ENCODE measurements at regions not wholly inside any gene's neighbourhood (a gene's known extent, or its start where the extent isn't known, plus 50 kb on each side); places are given as distances from the start of the nearest gene placed in this dataset.

DNA sequence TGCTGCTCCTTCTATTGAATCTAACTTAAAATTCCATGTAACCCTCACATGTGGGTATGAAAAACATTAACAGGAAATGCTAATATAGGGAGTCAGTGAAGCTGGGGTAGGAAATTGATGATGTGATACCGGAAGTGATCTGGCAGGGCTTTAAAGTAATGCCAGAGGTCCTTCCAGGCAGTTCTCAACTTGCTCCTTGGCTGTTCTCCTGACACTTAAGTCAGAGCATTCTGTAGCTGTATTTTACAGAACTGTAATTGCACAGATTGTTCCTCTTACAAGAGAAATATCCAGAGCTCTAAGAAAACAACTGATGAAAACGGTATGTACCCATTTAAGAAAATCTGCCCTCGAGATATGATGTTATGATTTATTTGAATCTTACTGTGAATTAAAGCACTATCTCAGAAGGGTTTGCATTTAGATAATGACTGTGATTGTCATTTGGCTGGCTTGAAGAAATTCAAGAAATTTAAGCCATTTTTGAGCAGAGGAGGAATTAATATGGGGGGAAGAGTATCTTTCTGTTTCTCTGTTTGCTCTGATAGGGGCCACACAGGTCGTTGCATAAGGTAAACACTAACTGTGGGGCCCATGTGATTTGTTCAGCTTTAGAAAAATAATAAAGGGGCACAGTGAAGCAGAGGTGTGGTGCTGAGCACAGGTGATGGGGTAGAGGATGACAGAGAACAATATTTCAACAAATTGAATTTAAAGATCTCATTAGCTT, 88.4 kb downstream of the BBS10 start:
- DNase-seq = no peak

GRCh38 chr12:76259106-76259505, 89.1 kb downstream of the BBS10 start:
- DNase-seq = no peak

- DNase-seq = no peak
Measured at GRCh38 chr12:76256904-76257303, 91.3 kb downstream of the BBS10 start.

DNA sequence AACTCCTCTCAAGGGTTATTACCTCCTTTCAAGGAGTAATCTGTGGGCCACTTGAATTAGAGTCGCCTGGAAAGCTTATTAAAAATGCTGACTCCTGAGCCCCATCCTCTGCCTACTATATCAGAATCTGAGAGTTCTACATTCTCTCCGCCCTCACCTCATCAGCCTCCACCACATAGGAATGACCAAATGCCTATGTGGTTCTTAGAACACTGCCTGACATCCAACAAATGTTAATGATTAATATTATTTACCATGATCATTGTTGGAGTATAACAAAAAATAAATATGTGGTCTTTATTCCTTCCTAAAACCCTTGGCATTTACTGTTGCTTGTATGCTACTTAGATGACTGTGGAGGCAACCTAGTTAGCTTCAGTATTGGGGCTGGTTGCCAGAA, 91.9 kb downstream of the BBS10 start:
- no peak for DNase-seq

GRCh38 chr12:76255692-76256091, 92.5 kb downstream of the BBS10 start:
- DNase-seq = no peak

DNA sequence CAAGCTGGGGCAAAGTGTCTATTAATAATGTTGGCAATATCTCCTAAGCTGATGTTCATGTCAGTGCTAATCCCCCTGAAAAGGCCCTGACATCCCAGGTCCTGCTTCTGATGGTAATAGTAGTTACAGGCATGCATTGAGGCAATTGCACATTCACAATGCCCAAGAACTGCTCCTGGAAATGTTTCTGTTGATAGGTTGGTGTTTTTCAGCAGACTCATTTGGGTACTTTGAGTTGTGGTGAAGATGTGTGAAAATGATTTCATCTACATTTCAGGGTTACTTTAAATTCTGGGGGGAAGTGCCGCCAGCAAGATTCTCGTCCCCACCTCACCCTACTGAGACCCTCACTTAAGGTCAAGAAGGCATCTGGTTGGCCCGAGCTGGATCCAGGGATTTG, 92.9 kb downstream of the BBS10 start:
- no peak for DNase-seq

- DNase-seq = no peak
Measured at GRCh38 chr12:76252031-76252430, 96.2 kb downstream of the BBS10 start.

DNA sequence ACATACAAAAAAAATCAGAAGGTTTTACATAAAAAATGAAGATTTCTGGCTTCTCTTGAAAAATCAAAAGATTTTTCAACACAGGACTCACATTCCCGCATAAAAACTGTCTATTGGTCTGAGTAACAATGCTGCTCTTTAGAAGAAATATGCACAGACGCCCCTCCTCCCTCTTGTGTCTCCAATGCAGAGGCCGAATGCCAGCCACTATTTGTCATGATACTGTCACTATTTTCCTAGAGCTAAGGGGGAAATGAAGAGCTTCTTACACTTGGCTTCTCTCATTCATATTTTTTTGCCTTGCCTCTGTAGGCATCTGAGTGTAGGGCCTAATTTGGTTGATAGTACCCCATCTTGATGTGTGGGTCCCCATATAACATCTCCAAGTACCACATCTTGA, 98.0 kb downstream of the BBS10 start:
- peak in 1 of 56 donors; percentile 4 for DNase-seq

GRCh38 chr12:76249501-76249900, 98.7 kb downstream of the BBS10 start:
- DNase-seq = no peak

DNA sequence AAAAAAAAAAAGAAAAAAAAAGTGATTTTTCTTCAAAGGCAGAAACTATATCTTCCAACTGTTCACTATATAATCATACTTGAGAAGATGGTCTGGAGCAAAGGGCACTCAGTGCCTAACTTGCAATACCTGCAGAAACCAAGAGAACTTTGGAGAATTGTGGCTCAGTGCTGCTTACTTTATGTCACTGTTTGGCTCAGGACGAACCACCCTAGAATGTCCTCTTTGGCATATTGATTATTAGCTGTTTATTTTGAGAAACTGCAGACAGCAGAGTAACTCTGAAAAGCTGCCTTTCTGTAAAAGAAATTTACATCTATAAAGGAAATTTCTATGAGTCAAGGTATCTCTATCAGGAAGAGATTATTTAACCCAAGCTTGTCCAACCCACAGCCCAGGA, 100.2 kb downstream of the BBS10 start:
- no peak for DNase-seq

DNA sequence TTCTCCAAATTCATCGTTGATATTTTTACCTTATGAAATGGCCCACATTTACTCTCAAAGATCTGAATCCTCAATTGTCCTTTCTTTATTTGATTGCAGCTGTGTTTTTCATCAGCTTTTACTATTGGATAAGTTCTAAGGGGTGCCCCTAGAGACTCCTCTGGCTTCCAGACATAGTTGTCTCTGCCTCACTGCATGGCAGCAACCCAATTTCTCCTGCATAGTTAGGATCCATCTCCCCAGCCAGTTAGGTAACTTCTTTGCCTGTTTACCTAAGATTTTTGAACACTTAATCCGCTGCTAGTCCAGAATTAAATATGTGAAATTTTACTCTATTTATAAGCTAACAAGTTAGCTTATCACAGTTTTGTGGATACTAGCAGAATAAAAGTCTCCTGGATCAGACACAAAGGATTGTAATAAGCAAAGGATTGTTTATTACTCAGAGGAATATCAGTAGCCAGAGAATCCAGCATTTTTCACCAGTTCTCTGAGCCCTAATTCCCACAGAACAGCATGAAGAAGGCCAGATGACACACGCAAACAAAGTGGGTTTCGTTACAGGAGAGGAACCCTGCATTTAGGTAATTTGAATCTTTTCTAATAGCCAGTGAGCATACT, 101.1 kb downstream of the BBS10 start:
- DNase-seq = no peak

GRCh38 chr12:76246611-76247010, 101.6 kb downstream of the BBS10 start:
- no peak for DNase-seq

DNA sequence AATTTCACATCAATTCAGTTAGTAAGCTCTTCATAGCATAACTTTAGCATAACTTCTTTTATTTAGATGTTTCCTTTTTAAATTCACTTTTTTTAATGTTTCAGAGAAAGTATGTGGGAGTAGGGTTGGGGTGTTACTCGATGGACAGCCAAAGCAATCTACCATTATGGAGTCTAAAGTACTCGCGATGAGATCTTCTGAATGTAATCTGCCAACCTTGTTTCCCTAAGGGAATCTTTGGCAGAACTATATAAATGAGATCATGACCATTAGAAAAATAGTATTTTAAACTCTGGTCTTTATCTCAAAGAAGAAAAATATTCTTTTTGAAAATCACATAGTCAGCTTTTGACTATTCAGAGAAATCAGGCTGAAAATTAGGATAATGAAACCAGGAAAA, 103.9 kb downstream of the BBS10 start:
- no peak for DNase-seq

DNA sequence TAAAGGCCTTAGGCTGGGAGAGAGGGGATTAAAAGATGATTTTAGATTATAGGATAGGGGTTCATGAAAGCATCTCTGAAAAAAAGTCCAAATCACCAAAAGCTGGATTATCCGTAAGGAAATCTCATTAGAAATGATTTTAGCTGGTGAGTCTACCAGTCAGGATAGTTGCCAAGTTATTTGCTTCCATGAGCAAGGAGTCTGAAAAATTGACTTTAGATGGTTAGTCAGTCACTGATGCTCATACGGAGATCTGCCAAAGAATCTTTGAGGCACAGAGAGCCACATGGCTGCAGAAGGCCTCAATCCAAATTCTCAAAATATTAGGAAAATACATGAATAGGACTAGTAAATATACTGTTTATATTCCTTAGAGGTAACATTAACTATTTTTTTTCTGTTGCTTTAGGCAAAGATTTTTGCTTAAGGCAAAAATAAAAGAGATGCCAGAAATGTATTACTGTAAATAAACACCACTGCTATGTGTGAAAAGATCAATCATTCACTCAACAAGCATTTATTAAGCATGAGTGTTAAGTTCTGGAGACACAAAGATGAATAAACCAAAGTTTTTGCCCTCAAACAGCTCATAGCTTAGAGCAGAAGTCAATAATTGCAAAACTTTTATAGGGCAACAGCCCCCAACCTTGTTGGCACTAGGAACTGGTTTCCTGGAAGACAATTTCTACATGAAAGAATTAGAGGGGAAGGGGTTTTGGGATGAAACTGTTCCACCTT, 105.2 kb downstream of the BBS10 start:
- no peak for DNase-seq

DNA sequence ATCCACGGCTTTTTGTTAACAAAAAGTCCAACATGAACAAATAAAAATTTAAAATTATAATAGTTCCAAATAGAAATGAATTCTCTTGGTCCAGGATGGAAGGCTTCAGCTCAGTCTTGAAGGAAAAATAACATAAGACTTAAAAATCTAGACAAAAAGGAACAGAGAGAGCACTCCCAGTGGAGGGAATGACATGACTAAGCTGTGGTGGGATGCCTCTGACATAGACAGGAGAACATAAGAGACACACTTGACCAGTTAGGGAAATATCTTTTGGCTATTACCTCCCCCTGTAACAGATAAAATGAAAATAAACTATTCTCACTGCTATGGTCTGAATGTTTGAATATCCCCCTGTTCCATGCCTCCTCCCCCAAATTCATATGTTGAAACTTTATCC, 106.8 kb downstream of the BBS10 start:
- no peak for DNase-seq

GRCh38 chr12:76240281-76240680, 107.9 kb downstream of the BBS10 start:
- DNase-seq = no peak

DNA sequence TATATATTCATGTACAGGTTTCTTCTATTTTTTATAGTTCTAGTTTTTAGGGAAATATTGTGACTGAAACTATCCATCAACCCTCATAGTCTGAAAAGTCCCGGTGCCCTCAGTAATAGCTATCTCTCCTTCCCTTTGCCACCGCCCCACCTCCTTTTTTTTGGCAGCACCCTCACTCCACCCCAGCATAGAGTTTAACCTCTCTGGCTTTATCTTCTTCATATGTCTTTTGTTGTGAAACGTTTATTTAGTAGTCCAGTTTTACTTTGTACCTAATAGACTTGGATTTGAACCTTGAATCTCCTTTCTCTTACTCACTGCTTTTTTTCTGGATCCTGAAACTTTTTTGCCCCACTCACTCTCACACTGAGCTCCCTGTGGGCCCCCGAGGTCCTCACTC, 109.5 kb downstream of the BBS10 start:
- DNase-seq = no peak

DNA sequence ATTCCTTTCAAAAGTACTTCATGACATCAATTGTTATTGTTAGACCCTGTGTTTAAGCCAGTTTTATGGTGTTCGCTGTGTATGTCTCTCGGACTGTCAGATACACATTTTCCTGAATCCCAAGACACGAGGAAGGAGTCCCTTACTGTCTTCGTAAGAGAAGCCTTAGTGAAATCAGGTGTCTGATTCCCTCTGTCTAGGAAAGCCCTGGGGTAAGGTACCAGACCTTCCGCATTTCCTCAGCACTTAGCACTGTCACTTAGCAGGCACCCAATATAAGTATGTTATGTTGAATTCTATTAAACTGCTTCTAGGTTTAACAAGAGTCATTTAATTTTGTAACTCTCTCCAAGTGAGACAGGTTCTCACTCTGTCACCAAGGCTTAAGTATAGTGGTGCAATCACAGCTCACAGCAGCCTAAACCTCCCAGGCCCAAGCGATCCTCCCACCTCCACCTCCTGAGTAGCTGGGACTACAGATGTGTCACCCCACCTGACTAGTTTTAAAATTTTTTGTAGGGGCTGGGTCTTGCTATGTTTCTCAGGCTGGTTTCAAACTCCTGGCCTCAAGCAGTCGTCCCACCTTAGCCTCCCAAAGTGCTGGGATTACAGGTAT, 111.0 kb downstream of the BBS10 start:
- no peak for DNase-seq

DNA sequence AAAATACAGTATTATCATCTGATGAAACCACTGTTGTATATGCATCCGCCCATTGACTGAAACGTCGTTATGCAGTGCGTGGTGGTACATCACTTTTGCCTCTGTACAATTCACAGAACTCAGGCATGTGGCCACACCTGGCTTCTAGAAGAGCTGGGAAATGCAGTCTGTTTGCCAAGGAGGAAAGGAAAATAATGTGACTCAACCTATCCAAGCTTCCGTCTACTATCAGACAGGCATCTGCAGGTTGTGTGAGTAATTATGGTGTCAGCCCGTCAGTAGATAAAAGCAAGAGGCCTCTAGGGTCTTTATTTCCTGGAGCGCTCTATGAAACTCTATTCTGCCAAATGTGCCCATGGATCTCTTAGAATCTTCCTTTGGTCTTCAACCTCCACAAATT, 111.6 kb downstream of the BBS10 start:
- DNase-seq = no peak

DNA sequence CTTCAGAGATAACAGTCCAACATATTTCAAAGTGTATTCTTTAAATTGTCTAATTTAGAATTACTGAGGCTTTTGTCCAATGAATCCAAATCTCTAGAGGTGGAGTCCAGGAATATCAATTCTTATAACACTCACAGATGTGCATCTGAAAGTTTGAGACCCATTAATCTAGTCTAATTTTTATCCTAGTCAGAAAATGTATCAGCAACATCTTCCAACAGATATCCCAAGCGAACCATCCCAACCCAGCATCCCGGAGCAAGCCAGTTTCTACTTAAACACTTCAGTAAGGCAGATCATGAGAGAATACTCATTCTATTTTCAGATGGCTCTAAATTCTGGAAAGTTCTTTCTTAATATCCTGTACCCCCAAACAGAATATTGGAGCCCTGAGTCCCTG, 113.5 kb downstream of the BBS10 start:
- no peak for DNase-seq

GRCh38 chr12:76232013-76232412, 116.2 kb downstream of the BBS10 start:
- no peak for DNase-seq

DNA sequence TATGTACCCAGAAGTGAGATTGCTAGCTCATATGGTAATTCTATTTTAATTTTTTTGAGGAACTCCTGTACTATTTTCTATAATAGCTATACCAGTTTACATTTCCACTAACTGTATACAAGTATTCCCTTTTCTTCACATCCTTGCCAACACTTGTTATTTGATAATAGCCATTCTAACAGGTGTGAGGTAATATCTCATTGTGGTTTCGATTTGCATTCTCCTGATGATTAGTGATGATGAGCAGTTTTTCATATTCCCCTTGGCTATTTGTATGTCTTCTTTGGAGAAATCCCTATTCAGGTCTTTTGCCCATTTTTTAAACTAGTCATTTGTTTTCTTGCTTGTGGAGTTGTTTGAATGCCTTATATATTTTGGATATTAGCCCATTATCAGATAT, 121.3 kb downstream of the BBS10 start:
- no peak for DNase-seq
